GM19328 (cell line): ENCODE measurements at regions not wholly inside any gene's neighbourhood (a gene's known extent, or its start where the extent isn't known, plus 50 kb on each side); places are given as distances from the start of the nearest gene placed in this dataset.

Experiments used
- ATAC-seq: cut with Tn5 transposase; IDR thresholded peaks from one replicate; pipeline ENCODE4 v1.9.1; 2021; ENCODE audit warnings: mild to moderate bottlenecking, moderate library complexity; ENCODE audit not compliant: unreplicated experiment

- ATAC-seq: no peak
Observed at GRCh38 chr16:86710602-86710950, 132.2 kb downstream of the FOXL1 start.

DNA sequence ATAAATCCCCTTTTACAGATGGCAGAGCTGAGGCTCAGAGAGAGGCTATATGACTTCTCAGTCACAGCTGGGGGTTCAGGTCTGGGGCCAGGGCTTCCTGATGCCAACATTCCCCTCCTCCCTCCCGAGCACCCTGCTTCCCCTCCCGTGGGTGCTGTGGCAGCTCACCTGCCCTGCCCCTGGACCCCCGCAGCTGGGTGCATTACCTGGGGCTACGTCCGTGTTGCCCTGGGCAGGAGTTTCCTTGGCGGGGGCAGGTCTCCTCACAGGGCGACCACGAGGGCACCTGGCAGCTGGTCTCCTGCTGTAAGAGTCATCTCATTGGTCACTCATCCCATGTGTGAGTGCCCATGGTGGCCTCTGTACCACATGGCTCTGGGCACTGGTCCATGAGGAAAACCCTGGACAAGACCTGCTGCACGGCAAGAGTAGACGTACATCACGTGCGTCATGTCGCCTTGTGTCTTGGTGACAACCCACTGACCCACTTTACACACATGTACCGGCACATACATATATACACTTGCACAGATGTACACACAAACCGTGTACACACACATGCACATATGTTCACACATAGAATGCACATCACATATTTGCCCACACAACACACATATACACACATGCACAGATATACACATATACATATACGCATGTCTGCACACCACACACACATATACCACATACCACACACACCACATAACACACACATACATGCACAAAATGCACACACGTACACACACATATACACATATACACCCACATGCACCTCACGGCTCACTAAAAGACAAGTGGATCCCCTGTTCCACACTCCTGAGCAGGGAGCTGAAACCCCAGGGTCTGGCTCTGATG is 134.0 kb downstream of the FOXL1 start:
- ATAC-seq: no peak

GRCh38 chr16:86713021-86713631 is 134.8 kb downstream of the FOXL1 start:
- no peak for ATAC-seq

GRCh38 chr16:86714166-86714565 is 135.8 kb downstream of the FOXL1 start:
- ATAC-seq: no peak

DNA sequence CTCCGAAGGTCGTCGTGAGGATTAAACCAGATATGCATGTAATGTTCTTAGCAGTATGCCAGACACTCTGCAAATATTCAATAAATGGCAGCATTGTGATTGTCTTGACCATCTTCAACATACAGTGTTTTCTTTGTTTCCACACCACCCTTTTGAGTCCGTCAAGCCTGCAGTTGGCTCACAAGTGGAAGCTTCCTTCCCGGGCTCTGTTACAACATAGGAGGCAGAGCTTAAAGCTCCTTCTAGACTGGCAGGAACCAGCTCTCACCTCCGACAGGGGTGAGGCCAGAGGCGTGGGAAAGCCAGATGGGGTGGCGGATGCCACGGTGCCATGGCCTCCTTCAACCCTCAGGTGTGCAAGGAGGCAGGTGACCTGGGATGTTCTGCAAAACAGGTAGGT is 138.3 kb downstream of the FOXL1 start:
- no peak for ATAC-seq

DNA sequence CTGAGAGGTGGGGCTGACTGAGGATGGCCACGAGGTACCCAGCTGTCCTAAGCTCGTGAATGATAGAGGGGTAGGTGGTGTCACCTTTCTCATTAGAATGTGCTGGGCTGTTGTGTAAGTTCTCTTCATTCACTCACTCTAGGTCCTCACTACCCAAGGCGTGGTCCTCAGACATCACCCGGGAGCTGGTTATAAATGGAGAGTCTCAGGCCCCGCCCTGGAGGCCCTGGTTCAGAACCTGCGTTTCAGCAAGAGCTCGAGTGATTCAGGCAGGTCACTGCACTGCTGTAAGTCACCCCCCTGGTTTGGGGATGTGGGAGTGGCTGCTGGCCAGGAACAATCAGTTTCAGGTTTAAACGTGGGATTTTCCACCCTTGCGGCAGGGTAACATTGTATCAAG is 139.8 kb downstream of the FOXL1 start:
- no peak for ATAC-seq

DNA sequence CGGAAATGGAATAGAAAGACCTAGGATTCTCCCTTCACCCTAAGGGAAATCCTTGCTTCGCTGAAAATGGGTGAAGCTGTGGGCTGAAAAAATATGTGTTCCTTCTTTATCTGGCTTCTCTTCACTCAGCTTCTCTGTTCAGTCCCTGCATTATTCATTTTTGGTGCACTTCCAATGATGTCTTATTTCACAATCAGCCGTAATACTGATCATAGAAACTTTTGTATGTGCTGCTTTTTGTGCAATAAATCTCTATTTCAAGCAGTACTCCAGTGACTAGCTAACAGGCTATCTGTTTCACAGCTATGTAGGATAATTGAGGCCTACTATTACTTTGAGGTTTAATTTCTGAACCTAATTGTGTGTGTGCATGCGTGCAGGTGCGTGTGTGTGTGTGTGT is 144.6 kb downstream of the FOXL1 start:
- no peak for ATAC-seq

DNA sequence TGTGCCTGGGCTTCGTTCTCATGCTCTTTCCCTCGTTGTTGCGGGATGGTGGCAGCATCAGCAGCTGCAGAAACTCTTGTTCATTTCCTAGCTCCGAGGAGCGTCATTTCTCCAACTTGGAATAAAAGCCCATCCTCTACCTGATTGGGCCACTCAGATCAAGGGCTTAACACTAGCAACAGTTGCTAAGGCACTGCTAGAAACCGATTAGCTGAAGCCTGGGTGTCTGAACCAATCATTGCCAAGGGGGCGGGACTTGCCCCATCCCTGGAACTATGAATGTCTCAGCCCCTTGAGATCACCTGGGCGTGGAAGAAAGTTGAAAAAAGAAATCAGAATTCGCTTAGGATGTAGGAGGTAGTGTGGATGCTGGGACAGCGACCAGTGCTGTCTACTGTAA is 145.3 kb downstream of the FOXL1 start:
- ATAC-seq: no peak

DNA sequence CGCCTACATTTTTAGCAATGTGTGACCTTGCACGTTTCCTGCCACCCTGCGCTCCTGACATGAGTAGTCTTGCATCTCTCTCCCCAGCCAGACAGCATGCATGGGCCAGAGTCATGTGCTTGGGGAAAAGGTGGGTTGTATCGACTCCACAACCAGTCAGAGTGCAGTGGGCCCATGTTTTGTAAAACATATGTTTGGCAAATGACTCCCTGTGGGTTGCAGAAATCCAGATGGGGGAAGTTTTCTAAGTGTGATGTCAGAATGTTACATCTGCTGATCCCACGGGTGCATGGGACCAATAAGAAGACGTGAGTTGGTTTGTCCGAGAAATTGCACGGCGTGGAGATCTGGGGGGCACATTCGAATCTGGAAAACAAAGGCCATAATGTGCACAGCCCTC is 147.1 kb downstream of the FOXL1 start:
- ATAC-seq: no peak

DNA sequence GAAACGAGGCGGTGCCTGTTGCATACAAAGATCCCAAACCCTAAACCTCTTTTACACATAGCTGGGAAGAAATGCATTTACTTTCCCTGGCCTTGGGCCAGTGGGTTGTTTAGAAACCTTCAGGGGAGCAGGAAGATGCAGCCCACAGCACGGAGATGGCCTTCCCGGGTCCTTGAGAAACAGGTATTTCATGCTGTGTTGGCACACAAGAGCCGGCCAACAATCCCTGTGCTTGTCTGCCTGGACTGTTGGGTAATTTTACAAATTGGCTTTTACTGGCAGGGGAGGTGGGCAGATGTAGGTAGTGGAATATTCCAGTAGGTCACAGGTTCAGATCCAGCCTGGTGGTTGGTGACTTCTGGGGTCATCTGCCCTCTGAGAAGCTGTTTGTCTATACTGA is 148.0 kb downstream of the FOXL1 start:
- ATAC-seq: no peak

DNA sequence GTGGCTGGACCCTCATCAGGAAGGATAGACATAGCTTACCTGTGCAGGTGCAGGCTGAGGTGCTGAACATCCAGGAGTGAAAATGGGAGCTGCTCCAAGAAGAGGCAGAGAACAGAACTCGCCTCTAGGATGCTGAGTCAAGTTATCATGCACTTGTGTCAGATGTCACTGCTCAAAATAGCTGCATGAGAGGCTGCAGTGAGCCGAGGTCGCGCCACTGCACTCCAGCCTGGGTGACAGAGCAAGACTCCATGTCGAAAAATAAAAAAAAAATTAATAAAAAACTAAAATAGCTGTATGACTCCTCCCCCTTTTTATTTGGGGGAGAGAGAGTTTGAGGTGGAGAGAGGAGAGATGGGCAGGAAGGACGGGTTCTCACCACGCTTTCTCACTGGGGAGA is 148.8 kb downstream of the FOXL1 start:
- no peak for ATAC-seq

GRCh38 chr16:86727632-86728031 is 149.3 kb downstream of the FOXL1 start:
- no peak for ATAC-seq

GRCh38 chr16:86729686-86730085 is 151.3 kb downstream of the FOXL1 start:
- no peak for ATAC-seq

GRCh38 chr16:86730086-86730485 is 151.7 kb downstream of the FOXL1 start:
- ATAC-seq: no peak

- ATAC-seq: no peak
Observed at GRCh38 chr16:86730597-86730996, 152.2 kb downstream of the FOXL1 start.

GRCh38 chr16:86732621-86733295 is 154.4 kb downstream of the FOXL1 start:
- ATAC-seq: no peak

DNA sequence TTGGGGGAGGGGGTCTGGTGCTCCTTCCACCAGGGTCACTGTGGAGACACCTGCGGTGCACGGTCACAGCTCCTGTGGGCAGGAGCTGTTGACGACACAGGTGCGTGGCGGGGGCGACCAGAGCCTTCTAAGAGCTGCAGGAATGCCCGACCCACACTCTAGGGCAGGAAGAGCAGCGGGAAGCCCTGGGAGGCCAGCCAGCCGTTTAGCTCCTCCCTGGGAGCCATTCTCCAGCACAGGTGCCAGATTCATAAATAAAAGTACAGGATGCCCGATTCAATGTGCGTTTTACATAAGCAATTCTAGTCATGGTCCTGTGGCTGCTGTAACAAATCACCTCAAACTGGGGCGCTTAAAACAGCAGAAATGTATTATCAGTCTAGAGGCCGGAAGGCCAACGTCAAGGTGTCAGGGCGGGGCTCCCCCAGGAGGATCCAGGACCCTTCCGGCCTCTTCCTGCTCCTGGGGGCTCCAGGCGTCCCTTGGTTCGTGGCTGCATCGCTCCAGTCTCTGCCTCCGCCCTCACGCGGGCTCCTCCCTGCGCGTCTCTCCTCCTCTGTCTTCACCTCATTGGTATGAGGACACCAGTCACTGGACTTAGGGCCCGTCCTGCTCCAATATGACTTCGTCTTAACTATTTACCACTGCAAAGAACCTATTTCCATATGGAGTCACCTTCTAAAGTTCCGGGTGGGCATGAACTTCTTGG is 155.4 kb downstream of the FOXL1 start:
- no peak for ATAC-seq

DNA sequence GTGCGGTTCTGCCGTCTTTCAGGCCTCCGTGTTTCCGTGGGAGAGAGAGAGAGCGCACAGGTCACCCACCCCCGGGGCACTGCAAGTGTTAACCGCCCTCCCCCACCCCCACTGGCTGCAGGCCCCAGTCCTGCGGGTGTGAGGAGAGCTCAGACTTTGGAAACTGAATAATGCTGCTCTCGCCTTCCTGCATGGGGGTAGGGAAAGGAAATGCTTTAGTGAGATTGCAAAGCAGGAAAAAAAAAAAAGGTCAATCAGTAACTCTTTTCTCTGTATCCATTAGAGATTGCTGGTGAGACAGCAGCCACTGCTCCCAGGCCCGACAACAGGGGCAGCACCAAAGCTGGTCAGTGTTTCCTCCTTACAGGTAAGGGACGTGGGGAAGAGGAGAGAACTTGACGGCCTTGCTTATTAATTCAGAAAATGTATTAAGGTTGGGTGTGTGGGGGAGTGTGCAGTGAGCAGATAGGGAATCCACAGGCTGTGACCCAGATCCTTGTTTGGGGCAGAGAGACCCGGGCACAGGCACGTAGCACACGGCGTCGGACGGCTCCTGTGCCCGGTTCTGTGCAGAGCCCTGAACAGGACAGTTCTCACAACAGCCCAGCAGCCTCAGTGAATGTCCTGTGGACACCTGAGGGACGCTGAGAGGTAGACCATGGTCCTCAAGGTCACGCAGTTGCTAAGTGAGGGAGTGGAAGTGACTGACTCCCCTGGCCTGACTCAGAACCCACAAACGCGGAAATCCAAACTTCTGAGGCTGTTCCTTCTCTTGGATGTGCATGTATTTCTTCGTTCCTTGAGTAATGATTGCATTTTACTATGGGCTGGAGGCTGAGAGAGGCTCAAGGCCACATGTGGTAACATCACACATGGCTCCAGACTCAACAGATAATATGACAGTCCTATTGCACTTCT is 156.5 kb downstream of the FOXL1 start:
- ATAC-seq: no peak

- no peak for ATAC-seq
Observed at GRCh38 chr16:86735727-86736126, 157.4 kb downstream of the FOXL1 start.

GRCh38 chr16:86736502-86736901 is 158.2 kb downstream of the FOXL1 start:
- no peak for ATAC-seq
